Activated CD4-positive, alpha-beta T cell treated with anti-CD3 and anti-CD28 coated beads, Interleukin-2, Interleukin-6, amounts not matched to agents 100 ng/mL and 50 ng/mL, durations not matched to agents 16 hours and 8 hours (primary cell): ENCODE measurements at regions not wholly inside any gene's neighbourhood (a gene's known extent, or its start where the extent isn't known, plus 50 kb on each side); places are given as distances from the start of the nearest gene placed in this dataset.

Experiments
- DNase-seq: peaks from one replicate; pipeline ENCODE4 v3.0.0-alpha.2; 2020

DNA sequence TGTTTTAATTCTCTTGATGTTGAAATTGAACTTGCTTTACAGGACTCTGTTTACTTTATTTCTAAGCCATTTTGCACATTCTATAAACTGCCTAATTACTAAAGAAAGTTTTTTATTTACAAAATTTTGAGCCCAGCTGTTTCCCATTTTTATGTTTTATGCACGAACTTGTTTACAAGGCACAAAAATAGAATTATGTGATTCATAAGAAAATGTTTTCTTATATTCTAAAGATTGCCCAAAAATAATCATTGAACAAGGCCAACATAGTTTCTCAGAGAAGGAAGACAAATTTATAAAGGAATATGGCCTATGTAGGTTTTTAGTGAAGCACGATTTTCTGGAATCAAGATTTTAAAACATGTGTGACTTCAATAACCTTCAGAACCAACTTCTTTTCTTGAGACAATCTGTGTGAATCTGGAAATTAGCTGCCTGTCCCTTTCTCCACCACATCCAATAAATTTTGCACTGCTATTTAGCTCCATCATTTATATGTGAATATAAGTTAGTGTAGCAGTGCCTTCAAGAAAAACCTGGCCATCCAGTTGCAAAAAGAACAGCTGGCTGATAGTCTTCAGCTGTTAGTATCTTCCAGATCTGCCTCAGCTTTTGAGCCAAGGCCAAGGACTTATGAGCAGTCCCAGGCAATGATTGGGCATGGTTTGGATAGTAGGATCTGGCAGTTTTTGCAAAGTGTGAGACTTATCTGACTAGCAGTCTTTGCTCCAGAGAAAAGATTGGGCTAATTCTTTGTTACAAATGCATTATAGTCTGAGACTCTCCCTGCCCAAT lies 253.2 kb upstream of the COL3A1 start:
- no peak for DNase-seq

DNA sequence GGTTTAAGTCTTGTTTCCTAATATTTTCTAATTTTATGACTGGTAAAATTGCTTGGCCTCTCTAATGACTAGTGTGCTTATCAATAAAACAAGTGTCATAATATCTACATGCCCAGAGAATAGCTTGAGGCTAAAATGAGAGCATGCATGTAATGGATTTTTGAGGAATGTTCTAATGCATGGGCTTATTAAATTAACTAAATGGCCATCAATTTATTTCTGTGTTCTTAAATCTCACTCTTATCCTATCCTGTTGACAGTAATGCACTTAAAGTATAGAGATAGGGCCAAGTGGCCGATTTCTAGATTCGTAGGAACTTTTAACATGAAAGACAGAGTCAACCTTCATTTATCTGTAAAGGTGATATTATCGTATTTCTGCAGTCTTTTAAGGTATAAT lies 252.4 kb upstream of the COL3A1 start:
- no peak for DNase-seq

DNA sequence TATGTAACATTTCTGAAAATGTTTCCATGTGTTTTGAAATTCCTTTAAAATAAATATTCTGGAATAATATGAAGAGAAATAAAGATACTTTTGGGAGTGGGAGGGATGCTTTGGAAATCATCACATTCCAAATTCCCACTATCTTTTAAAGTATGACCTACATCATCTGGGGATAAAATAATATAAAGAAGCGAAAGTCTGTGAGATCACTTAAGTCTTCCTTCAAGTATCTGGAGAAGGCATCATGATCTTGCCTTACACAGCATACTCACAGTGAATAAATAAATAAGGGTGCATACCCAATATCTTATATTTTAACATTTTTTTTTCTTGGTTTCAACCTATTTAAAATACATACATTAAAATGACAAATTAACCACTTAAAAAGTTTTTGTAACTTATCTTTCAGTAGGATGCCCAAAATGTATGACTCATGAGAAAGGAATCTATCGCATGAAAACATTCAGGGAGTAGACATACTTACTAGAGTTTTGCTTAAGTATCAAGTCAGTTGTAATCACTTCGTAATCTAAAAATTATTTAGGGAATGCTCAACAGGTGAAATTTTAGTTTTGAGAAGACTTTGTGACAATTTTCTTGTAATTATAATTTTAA lies 248.3 kb upstream of the COL3A1 start:
- no peak for DNase-seq

DNA sequence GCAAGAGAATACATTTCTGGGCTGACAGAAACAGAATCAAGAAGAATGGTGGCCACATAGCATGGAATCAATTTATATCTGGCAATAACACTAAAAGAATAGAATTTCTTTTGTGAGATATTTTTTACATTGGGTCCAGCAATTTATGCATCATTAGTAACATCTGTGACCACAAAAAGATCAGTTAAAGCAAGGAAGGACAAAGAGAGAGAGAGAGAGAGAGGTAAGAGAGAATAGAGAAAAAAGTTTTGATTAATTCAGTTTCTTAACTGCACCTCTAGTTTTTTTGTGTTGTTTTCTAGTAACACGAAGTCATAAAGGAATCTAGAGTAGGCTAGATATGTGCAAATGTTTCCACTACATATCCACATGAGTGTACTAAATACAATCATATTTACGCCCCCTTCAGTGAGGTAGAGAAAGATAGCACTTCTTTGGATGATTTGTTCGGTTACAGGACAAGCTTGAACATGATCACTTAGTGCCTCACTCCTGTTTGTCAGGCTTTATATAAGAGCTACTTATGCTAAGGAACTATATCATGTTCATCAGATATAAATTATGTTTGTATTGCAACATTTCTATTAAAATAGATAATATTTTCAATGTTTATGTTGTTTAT lies 247.4 kb upstream of the COL3A1 start:
- DNase-seq: no peak

DNA sequence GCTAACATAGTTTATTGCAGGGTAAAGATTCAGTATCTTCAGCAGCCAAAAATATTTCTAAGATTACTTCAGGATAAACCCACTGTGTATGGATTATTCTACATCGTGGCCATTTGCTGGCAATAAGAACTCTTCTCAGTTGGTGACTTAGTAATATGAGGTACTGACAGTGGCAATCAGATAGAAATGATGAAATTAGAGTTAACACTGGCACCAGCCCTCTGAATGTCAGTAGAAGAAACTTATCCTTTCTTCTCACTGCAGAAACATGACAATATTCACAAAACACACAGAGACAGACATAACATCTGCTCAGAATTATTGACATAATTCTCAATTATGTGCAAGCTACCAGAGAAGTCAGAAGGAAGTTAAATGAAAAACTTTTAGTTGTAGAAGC lies 246.3 kb upstream of the COL3A1 start:
- no peak for DNase-seq

DNA sequence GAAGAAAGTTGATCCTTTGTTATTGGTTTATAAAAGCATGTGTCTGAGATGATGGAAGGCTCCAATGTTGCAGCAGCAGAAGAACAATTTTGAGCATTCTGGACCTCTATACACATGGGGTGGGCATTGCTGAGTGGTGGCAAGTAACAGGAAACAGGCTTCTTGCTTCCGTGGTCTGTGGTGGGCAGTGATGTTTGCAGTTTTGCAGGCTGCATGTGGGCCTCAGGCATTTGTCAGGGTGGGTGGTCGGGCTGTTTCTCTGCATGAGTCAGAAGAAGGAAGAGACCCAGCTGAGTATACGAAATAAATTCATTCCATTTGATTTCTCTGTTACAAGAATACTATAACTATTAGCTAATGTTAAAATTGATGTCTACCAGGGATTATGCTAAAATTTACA lies 239.5 kb upstream of the COL3A1 start:
- DNase-seq: no peak

DNA sequence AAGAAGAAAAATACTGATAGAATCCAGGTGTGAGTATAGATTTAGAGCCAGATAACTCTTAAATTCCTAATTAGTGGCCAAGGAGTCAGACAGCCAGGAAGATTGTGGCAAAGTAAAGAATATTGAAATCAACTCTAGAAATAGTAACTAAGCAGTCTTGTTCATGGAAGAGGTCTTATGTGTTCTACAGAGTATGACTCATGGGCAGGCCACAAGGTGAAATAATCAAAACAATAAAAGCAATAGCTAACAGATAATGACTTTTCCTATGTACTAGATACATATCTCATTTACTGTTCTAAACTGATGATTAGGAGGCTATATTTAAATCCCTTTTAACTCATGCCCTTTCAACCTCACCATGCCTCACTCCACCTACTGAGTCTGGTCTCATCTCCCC lies 227.4 kb upstream of the COL3A1 start:
- DNase-seq: no peak

DNA sequence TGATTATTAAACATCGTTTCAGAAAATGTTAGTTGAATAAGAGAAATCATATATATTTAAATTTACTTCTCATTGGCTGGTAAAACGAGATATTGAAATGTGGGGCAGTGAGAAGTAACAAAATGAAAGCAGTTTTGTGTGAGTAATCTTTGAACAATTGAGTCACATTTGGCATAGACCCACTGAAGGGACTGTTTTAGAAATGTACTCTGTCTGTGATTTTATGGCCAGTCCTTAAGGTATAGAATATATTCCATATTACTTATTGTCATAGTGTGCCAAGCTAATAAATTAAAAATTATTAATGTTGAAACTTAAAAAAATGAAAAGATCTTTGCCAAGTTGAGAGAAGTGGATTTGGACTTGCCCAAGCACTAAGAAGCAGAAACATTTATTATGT lies 222.4 kb upstream of the COL3A1 start:
- DNase-seq: no peak

DNA sequence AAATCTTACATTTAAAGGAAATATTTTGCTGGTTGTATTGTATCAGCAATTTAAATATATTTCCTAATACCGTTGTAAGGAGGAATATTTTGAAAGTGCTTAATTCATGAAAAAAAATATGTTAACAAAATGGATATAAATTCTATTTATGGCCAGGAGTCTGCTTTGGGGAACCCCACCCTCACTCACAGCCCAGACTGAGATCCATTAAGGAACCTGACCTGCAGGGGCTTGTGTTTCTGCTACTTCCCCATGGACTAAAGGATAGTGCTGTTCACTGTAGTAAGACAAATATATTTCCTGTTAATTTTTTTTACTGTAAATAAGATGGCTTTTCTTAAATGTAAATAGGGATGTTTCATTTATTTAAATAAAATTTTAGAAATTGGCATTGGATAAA lies 221.9 kb upstream of the COL3A1 start:
- DNase-seq: no peak

DNA sequence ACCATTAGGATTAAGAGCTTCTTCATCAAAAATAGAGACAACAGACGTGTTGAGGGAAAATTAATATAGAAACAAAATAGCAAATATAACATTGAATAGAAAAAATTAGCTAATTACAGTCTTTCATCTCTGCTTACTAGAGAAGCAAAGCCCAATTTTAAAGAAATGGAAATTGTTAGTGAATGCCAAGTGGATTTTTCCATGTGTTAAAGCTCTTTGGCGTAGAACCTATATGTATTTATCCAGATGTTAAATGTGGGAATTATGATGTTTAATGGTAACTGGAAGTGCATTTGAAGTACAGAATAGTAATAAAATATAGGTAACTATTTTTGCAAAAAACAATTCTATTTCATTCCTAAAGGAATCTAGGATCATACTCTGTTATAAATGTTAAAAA lies 212.0 kb upstream of the COL3A1 start:
- DNase-seq: no peak

DNA sequence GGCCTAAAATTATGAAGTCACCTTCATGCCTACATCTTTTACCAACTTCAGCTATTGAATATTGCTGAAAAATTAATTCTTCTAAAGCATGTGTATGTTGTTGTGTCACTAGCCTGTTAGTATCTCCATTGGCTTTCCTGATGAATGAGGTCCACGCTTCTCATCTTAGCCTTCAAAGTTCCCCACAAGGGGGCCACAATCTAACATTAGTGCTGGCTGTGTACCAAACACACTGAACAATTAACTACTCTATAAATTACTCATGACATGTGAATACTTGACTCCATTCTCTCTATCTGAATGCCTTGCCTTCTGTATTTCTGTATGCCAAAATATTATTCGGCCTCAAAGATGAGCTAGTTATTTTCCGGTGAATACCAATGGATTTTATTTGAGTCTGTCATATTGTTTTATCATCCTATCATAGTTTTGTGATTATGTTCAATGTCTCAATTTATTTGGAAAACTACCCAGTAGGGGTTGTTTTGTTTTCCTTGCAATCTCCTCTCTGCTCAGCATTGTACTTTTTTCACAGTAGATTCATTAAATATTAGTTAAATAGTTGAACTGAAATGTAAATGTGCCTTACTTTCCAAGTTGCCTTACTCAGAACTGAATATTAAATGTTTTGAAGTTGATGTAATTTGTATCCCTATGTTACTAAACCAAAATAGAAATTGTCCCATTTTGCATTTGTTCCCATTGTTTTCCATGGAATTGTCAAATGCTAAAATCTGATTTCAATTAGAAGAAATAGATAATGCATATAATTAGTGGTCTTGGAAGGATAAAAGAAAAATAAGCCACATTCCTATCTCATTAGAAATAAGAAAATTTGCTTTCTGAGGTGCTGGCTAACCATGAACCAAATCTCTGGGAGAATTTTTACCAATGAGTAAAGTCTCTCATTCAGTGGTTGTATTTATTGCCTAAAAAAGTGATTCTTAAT lies 208.4 kb upstream of the COL3A1 start:
- peak; percentile 21 for DNase-seq

DNA sequence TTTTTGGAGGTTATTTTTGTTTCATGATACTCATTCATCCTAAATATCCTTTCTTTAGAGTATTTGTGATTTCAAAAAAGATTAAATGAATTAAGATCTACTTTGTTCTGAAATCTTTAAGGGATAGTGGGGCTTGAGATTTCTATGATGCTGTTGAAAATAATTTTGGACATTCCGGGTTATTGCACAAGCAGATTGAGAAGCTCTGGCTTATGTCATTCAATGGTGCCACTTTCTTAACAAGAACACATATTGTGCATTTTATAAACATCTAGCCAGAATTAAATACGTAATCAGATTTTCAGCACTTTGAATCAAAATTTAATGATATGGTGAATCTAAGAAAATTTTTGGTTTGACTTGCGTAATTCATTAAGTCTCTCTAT lies 207.7 kb upstream of the COL3A1 start:
- DNase-seq: no peak

DNA sequence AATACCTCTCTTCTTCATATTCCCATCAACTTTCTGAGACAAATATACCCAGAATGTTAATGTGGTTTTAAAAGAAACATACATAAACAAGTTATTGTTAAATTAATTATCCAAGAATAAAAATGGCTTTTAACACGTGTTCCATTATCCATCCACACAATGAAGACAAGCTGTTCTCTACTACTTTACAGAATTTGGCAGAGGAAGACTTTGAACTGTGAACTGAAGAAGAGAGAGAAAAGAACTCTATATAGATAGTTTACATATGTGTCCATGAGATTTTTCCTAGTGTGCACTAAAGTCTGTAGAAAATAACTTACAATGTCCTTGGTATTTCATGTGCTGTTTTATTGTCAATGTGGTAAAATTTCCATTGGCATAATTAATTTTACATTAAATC lies 207.0 kb upstream of the COL3A1 start:
- DNase-seq: no peak

DNA sequence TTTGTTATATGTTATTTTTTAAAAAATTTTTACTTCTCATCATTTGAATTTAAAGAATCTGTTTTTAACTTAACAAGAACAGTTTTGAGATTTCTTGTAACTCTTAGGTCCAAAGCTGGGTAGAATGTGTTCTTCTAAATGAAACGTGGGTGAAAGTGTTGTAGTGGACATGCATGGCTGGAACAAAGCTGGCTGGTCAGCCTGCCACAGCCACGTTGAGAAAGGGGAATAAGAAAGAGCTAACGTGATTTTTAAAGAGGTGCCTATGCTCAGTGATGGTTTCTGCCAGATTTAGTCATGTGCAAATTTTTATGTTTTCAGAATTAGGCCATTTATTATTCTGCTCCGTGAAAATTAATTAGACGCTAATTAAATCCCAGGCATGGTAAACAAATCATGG lies 203.9 kb upstream of the COL3A1 start:
- no peak for DNase-seq

DNA sequence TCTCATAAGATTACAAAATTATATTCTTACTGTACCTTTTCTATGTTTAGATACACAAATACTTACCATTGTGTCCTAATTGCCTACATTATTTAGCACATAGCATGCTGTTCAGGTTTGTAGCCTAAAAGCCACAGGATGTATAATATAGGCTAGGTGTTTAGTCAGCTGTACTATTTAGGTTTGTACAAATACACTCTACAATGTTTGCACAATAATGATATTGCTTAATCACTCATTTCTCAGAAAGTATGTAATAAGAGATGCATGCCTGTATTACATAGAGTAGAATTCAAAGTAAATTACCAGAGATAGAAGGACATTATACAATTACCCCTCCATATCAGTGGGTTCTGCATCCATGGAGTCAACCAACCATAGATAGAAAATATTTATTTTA lies 201.1 kb upstream of the COL3A1 start:
- DNase-seq: no peak

DNA sequence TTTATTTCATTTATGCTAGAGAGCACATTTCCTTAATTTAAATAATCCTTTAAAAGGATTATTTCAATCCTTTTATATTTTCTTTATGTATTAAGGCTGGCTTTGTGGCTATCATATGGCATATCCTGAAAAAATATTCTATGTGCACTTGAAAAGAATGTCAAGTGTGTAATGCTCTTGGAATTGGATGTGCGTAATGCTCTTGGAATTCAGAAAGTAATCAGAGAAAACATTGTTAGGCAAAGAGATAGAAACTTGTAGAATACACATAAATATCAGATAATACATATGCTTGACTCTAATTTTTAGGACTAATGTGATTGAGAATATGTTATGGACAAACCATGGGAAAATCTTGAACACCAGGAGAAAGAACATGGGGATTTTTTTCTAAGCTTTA lies 197.5 kb upstream of the COL3A1 start:
- no peak for DNase-seq

DNA sequence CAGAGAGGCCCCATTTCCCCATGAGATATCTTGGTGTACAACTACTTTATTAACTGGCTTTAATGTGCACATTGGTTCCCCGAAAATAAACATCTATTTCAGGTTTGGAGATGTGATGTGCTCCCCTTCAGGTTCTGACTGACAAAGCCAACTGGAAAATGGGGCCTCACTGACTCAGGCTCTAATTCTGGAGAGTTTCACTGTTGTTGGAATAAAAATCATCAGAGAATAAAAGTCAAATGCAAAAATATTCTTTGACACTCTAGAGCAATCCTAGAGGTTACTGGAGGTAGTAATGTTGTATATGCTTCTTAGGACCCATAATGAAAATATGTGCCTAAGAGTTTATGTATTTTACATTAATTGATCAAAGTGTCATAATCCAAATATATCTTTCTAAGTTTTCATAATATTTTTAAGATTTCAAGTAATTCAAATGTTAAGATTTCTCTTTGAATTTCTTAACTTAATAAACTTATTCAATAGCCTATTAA lies 189.9 kb upstream of the COL3A1 start:
- DNase-seq: no peak

DNA sequence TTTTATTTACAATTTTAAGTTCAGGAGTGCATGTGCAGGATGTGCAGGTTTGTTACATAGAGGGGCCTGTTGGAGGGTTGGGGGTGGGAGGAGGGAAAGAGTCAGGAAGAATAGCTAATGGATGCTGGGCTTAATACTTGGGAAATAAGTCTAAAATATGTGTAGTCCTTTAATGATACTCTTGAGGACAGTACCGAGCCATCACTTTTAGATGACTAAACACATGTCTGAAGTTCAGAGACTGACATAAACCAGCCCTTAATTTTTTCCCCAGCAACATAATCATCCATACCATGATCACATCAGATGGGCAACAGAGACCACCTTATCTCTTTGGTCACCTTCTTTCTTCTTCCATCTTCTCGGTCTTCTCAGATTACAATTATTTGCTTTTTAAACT lies 189.1 kb upstream of the COL3A1 start:
- no peak for DNase-seq

DNA sequence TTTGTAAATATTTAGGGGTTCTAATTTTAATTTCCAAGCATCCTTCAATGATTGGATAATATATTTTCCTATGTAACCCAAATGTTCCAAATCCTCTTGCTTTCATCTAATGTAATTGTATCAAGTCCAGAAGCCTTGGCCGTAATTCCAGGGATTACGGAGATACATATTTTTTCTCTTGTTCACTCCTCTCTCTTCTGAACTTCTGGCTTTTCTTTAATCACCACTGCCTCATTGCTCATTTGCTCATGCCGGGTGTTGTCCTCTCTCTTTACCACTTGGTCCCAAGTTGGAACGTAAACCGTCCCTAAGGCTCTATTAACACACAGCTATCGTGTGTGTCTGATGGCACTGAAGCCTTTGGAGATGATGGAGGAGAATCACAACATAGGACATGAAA lies 188.7 kb upstream of the COL3A1 start:
- DNase-seq: no peak

DNA sequence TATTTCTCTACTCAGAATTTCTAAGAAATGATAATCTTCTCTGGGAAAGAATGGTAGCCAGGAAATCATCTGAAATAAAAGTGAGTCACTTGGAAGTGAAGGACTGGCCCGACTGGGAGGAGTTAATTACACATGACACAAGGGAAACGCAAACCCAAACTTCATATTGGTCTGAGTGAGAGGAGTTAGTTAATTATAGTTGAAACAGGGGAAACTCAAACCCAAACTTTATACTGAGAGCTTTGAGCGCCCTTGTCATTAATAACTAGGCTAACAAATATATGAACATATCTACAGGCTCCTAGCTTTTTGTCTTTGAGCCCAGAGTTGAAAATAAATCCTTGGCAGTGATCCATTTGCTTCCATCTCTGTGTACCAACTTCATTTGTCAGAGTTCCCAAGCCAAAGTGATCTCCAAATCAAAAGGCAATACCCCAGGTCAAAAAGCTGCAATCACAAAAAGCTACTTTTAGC lies 187.8 kb upstream of the COL3A1 start:
- DNase-seq: no peak

DNA sequence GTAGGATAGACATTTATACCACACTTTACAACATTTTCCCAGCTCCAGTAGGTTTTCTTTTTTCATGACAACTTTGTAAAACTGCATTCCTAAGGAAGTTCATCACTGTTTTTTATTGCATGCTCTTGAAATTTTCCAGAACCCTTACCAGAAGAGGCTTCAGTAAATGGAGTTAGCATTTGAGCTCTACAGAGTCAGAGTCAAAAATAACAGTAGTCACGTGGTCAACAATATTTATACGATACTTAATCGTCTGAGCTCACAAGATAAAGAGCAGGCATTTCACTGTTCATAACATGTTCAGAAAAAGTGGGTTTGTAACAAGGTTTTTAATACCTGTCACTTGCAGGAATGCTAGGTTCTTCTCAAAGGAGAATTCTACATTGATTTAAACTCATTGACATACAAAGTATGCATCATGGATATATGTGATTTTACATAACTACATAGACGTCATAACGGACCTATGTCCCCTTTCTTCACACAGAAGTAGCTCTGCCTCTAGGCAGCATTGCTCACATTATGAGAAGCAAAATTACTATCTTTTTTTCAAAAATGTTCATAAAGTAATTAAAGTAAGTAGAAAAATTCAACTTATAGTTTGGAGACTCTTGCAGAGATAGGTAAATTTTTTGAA lies 187.0 kb upstream of the COL3A1 start:
- no peak for DNase-seq

DNA sequence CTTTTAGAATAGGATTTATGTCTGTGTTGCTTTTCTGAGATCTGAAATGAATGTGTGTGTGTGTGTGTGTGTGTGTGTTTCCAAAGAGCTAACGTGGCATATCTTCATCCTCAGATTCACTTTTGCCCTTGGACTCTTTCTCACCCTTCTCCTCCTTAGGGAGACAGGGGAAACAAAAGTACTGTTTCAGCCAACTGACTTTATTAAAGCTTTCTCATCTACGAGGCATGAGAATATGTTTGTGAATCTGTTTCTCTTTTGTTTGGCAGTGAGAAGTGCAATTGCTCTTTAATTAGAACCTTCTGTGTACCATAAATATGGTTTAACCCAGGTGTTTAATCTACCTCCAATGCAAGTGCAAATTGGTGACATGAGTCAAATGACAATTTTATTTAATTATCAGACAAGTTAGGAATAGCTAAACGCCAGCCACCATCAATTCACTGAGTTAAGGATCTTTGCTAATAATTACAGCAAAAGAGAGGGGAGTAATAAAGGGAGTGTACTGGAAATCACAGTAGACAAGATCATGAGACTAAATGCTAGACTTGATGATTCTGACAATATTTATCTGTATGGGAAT lies 186.4 kb upstream of the COL3A1 start:
- DNase-seq: no peak
